MV-4-11 (cell line): ENCODE measurements at regions not wholly inside any gene's neighbourhood (a gene's known extent, or its start where the extent isn't known, plus 50 kb on each side); places are given as distances from the start of the nearest gene placed in this dataset.

Experiments
- DNase-seq: peaks from one replicate; lab custom pipeline; 2025; lab: John Stamatoyannopoulos, UW

DNA sequence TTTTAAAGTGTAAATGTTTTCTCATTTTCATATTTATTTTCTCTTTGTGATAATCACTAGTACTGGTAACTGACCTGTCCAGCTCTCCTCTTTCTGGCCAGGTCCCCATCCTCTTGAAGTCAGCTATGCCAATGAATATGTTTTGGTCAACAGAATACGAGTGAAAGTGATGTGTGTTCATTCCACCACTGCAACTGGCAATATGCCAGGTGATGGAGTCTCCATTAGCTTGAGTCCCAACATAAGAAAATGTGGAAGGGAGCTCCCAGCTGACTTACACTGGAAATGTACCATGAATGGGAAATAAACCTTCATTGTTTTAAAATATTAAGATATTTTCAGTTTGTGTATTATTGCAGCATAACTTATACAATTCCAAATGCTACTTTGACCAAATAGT is 75.8 kb downstream of the CCDC34 start:
- DNase-seq: no peak

DNA sequence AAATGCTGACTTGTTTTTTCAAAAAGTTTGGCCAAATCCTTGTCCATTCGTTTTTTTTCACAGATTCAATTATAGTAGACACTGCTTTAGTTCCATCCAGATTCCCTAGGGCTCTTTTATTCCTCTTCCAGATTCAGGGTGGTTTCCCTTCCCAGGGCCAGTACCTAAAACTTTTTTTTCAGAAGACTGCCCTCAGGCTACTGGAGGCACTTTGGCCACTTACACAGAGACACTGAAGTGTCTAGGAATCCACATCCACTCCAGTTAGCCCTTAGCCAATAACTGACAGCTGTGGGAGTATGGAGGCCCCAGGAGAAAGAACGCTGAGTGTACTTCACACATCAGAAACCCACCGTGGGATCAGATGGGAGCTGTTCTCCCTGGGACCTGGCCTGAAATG is 77.3 kb downstream of the CCDC34 start:
- no peak for DNase-seq

DNA sequence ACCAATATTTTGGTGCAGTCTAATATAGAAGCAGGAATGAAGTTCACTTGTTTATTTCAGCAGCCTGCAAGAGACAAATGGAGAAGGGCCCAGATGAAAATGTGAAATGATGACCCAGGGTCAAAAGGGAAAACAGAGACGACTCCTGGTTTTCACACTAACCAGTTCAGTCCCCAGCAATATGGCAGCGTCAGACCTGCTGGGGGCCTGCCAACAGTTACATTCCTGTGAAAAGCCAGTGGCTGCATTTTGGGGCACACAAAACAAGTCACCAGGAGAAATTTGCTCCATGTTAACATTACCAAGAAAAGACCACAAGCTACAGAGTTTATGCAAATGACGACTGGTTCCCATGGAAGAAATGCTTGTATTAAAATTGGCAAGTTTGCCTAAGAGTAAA is 80.2 kb downstream of the CCDC34 start:
- no peak for DNase-seq

DNA sequence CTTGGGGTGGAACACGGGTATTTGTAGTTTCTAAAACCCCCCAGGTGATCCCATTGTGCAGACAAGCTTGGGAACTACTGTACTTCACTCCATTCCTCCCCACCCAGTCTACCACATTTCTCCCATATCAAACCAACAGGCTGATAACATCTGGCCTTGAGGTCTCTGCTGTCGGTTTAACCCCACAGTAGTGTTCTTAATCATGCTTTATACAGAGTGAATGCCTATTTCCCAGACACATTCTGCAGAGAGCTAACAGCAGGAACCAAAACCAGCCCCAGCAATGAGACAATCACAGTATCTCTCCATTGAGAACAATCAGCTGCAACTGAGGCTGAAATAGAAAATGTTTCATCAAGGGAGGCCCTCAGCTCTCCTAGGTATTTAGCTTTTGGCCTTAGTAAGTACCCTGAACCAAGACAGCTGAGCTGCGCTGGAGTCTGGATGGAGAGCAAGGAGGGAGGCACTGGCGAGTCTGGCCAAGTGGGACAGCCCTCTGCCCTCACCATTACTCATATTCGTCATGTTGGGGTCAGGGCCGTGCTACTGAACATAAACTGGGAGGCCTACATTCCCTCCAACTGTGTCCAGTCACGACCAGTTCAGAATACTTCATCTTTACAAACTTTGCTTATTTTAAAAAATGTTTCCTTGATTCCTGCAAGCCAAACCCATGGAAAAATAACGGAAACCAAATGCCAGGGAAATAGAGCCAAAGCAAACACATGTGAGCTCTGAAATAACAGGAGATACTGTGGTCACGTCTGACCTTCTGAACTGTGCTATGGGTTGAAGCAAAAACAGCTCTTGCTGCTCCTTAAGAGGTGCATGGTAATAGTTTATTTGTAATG is 81.0 kb downstream of the CCDC34 start:
- DNase-seq: no peak

DNA sequence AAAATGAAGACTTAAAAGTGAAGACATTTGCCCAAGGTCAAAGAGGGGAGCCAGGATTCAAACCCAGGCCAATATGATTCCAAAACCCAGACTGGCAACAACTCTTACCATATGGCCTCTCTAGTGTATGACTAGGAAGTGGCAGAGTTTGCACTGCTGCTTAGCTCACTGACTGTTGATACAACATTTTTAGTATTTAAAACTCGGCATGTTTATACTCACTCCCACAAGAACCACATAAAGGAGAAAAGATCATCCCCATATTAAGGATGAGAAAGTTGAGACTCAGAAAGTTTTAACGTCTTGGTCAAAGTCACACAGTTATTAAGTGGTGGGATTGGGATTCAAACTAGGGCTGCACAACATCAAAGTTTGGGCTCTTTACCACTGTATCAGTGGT is 81.7 kb downstream of the CCDC34 start:
- DNase-seq: no peak

DNA sequence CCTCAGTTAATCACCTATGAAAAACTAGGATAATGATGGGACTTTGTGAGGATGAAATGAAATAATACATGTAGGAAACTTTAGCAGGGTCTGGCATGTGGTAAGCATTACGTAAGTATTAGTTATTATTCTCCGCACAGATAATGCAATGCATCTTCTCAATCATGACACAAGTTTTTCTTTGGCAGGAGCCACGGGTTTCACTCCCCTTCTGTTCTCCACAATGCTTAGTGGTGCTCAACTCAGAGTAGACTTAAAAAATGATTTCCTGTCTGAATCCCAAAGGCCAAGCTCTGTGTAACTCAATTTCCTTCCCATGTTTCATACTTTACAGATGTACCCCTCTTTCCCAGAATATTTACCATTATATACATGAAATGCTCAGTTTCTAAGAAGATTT is 82.9 kb downstream of the CCDC34 start:
- no peak for DNase-seq

DNA sequence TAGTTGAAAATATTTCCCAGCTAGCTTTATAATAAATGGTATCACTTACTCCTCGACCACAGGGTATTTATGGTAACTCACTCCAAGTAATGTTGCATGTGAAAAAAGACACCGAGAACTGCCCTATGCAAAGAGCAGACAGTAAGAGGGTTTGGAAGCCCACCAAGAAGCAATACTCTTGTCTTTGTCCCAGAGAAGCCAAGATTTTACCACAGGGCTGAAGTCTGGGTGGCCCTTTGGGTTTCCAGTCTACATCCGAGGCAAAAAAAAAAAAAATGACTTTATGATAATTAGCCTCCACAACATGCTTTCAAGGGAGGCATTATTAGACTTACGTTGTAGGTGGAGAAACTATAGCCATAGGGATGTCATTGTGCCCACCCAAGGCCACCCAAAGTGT is 83.6 kb downstream of the CCDC34 start:
- DNase-seq: no peak

DNA sequence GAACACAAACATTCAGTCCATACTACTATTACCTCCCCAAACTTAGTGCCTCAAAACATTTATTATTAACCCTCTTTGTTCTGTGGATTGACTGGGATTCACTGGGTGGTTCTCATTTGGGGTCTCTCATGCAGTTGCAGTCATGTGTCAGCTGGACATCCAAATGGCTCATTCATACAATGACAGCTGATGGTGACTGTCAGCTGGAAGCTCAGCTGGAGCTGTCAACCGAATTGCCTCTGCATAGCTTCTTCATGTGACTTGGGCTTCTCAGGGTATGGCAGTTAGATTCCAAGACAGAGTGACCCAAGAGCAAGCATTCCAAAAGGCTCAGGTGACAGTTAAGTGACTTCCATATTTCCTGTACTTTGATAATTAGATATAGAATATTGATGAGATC is 85.2 kb downstream of the CCDC34 start:
- DNase-seq: no peak

DNA sequence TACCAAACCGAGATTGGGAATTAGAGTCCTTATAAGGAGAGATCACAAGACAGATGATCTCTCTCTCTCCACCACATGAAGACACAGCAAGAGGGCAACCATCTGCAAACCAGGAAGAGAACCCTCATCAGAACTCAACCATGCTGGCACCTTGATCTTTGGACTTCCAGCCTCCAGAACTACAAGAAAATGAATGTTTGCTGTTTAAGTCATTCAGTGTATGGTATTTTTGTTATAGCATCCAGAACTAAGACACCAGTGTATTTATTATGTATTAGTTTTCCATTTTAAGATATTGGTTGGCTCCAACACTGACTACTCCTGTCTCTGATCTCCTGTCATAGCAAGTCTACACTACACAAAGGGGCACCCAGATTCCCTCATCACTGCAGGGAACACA is 86.9 kb downstream of the CCDC34 start:
- no peak for DNase-seq

DNA sequence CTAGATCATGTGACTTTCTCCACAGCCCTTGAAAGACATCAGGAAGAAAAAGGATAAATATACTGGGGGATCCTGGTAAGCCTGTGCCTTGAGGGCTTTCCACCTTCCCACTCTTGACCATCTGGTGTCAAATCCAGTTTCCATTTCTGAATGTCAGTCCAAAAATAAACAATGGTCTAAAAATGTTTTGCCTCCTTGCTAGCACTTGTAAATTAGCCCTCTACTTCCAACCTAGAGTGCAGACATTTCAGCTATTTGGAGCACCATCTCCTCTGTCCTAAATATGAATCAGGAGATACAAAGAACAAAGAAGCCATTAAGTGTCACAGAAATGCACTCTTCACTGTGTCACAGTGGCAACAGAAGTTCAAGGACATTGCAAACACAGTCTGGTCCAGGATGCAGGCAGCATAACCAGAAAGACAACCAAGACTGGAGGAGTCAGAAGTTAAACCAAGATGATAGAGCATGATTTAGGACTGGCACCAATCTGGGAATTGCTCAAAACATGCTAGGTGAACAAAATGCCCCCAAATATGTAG is 88.1 kb downstream of the CCDC34 start:
- DNase-seq: no peak

DNA sequence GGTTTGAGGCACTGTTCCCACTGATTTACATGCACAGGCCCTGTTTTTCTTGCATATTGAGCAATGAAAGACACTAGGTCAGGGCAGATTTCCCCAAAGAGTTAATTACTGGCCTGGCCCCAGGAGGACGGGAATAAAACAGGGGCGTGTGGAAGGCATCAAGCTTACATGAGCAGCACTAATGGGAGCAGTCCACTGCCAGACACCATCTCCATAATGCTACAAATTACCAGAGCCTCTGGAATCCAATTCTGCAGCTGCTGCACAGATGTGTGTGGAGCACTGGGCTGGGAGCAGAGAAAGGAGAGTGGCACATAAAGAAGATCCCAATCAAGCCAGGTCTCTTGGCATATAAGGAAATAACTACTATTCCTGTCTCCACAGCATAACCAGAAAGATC is 96.9 kb downstream of the CCDC34 start:
- DNase-seq: no peak

DNA sequence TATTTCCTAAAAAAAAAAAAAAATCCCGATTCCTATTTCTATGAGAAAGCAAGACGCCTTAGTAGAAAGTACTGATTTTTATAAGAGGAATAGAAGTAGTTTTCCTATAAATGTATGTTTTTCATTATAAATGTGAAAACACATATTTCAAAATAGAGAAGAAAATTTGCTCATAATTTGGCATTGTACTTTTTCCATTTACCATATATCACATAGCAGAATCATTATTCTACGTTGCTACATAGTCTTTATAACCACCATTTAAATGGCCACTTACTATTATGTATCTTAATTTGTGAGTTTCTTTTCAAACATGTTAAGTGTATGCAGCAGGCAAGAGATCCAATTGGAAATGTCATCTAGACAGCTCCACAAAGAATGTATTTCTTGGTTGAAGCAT is 99.0 kb downstream of the CCDC34 start:
- no peak for DNase-seq

DNA sequence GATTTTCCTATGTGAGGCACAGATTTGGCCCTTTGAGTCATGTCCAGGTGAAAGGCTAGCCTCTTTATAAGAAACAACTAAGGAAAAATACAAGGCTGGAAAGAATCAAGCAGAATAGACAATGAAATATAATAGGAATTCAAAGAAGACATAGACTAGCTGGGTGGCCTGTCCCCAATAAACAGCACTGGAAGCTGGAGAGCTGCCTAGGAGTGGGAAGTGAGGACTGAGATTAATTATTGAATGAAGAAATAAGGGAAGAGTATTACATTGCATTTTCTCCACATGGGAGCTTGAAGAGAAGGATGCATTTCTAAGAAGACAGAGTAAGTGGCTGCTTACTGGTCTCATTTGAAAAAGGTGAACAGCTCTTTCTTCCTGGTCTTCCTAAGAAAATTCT is 100.0 kb downstream of the CCDC34 start:
- no peak for DNase-seq

DNA sequence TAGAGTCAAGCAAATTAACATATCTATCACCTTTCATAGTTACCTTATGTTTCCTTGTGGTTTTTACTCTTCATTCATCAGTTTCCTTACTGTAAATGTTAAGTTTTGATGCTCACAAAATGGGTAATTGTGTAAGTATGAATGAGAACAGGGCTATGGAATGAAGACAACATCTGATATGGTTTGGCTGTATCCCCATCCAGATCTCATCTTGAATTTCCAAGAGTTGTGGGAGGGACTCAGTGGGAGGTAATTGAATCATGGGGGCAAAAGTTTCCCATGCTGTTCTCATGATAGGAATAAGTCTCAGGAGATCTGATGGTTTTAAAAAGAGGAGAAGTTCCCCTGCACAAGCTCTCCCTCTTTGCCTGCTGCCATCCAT is 107.6 kb downstream of the CCDC34 start:
- DNase-seq: no peak

DNA sequence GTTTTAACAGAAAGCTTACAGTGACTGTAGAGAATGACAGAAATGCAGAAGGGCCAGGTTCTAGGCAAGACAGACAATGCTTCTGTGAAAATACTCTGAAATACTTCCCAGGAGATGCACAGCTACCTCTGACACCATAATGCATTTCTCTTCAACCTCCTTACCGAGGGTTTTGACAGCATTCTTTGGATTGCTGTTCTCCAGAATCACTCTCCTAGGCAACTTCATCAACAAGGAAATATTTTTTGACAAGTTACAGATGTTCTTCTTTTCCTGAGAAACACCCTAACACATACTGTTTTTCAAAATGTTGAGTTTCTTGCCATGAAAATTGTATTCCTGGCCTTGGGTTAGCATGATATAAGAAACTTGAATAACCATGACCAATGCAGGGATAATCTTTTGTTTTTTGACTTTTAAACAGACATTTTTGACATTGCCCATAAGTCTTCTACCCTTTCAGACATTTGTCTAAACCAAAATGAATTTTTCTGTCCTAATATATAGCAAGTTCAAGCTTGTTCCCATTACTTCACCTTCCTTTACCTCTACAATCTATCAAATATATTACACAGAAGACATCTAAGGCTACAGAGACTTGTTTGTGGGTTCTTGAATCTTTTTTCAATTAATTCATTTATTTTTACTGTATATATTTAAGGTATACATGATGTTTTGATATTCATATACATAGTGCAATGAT is 108.1 kb downstream of the CCDC34 start:
- DNase-seq: no peak

DNA sequence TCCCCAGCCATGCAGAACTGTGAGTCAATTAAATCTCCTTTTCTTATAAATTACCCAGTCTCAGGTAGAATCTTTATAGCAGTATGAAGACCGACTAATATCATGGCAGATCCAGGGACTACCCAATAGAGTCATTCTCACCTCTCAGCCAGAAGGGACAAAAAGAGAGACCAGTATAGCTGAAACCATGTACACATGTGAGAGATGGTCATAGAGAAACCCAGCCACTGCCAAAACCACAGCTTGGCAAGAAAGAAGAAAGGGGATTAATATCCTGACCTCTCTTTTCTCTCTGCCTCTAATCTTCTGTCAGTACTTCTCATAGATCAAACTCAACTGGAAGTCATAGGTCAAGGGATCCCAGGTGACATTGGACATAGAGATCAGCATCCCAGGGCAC is 109.8 kb downstream of the CCDC34 start:
- no peak for DNase-seq

DNA sequence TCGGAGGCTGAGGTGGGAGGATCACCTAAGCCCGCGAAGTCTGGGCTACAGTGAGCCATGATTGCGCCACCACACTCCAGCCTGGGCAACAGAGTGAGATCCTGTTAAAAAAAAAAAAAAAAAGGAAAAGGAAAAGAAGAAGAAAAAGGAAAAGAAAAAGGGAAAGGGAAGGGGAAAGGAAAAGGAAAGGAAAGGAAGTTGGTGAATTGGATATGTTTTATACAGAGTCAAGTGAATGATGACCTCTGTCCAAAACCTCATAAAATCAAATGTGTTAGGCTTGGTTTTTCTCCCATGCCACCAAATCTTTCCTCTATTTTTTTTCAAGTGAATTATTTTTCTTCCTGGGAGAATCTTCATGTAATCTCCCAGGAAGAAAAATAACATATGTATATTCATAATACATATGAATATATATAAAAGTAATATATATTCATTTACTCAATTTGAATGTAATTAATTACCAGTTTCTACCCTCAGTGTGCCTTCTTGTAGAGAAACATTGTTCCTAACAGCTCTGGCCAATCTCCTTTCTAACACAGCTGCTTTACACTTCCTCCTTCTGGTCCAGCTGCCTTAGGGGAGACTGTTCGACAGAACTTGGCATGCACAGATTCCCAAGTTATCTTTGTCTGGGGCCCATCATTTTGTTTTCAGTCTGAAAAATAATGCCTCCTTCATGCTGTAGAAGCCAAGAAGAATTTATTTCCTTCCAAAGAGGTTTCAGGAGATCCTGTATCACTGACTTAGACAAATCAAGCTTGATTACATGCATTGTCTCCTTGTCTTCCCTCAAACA is 111.9 kb downstream of the CCDC34 start:
- DNase-seq: no peak

DNA sequence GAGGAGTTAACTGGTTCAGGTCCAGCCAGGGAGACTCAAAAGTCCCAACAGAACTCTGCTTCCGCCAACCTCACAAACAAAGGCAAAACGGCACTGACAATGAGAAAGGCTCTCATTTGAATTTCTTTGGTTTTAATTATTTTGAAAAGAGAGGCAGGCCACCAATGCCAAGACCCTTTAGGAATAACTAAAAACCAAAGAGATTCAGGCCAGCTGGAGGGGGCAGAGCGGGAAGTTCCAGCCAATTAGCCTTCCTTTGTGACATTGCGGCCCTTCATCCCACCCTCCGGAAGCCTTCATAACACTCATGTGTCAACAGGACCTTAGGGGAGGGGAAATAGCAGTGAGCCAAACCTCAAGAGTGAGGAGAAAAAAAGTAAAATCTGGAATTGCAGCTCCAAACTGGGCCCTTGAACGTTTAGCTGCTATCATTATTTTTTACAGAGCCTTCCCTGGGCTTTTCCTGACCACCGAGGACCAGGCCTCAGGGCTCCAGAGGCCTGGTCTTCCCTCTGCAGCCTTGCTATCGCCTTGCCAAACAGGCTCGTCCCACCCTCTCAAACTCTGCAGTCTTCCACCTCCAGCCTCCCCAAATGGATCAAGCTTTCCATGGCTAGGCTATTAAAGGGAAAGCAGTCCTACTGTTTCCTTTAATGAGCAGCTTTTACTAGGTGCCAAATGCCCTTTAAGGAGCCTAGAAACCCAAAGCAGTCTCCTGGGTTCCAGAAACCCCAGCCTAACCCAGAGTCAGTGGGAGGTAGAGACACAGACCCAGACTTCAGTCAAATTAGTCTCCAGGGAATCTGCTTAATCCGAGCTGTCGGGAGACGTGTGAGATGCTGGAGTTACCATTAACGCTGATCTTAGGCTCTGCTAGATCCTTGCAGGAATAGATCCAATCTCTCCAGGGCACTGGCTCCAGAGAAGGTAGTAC is 114.2 kb downstream of the CCDC34 start:
- no peak for DNase-seq

DNA sequence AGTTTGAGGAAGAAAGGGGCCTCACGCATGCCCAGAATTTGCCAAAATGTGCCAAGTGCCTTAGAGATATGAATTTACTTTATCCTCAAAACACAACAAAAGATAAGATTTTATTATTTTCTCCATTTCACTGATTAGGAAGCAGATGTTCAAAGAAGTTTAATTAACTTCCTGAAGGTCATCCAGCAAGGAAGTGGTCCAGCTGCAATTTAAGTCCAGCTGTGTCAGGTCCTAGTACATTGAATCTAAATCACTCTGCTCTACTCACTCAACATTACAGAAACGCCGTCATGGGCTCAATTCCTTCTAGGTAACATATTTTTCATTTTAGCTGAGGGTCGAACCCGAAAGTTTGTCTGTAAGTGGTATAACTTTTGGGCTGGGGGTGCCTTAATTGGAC is 115.4 kb downstream of the CCDC34 start:
- DNase-seq: no peak

DNA sequence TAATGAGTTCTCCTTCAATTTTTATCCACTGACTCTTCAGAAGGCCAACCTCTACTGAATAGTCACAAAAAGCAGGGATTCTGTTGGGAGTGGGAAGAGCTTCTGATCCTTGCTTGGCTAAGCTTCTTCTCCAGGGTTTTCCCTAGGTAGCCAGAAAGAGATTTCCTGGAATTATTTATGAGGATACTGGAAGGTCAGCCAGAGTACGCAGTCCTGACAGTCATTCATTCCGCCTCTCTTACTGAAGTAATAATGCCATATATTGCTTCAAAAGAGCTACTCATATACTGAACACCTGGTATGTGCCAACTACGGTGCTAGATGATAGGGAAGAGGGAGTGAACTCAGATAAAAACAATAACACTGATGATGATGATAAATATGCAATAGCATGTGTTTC is 116.1 kb downstream of the CCDC34 start:
- no peak for DNase-seq

DNA sequence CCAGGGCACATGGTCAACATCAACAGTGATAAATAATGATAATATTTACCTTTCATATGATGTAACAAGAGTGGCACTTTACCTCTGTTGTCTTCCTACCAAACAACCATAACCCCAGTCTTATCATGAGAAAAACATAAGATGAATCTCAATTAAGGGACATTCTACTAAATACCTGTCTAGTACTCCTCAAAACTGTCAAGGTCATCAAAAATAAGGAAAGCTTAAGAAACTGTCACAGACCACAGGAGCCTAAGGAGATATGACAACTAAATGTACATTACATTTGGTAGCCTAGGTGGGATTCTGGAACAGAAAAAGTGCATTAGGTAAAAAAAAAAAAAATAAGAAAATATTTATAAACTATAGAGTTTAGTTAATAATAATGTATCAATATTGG is 118.1 kb downstream of the CCDC34 start:
- DNase-seq: no peak

DNA sequence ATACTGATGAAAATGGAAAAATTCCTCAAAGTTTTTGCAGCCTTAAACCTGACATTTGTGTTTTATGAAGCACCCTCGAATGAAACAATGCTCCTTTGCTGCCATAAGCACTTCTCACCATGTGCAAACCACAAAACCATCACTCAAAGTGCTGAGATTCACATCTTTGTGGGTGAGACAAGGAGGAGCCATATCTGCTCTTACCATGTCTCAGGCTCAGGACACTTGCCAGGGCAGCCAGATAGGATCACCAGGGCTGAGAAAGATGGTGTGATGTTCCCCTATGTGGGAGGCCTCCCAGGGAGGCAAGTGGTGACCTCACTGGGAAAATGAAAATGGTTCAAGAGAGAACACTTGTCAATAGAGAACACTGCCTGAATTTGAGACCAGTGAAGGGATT is 120.4 kb downstream of the CCDC34 start:
- no peak for DNase-seq
